Brain pericyte (primary cell): ENCODE measurements at regions not wholly inside any gene's neighbourhood (a gene's known extent, or its start where the extent isn't known, plus 50 kb on each side); places are given as distances from the start of the nearest gene placed in this dataset.
"Not testable (repeated sequence)": the region's sequence is repeated elsewhere in the genome, so short reads cannot be mapped to it uniquely, and the experiment has no call there.

Experiments
- DNase-seq: peaks from one replicate; pipeline ENCODE4 v3.0.0-alpha.2; 2012; ENCODE audit warnings: low read depth, low spot score

- no peak for DNase-seq
Observed at GRCh38 chr6:71602385-71603007, 283.9 kb upstream of the RIMS1 start.

- DNase-seq = no peak
Observed at GRCh38 chr6:71603021-71603420, 283.3 kb upstream of the RIMS1 start.

GRCh38 chr6:71608646-71609045, 277.7 kb upstream of the RIMS1 start:
- no peak for DNase-seq

- DNase-seq = no peak
Observed at GRCh38 chr6:71619836-71620235, 266.5 kb upstream of the RIMS1 start.

- no peak for DNase-seq
Observed at GRCh38 chr6:71621918-71622519, 264.3 kb upstream of the RIMS1 start.

GRCh38 chr6:71642120-71642519, 244.2 kb upstream of the RIMS1 start:
- DNase-seq = no peak

- no peak for DNase-seq
Observed at GRCh38 chr6:71642793-71643192, 243.6 kb upstream of the RIMS1 start.

- no peak for DNase-seq
Observed at GRCh38 chr6:71645299-71645698, 241.1 kb upstream of the RIMS1 start.

- DNase-seq = no peak
Observed at GRCh38 chr6:71649915-71650314, 236.4 kb upstream of the RIMS1 start.

GRCh38 chr6:71651636-71652035, 234.7 kb upstream of the RIMS1 start:
- DNase-seq = no peak

GRCh38 chr6:71656121-71656520, 230.2 kb upstream of the RIMS1 start:
- DNase-seq = no peak

- no peak for DNase-seq
Observed at GRCh38 chr6:71665931-71666330, 220.4 kb upstream of the RIMS1 start.

- no peak for DNase-seq
Observed at GRCh38 chr6:71672876-71673275, 213.5 kb upstream of the RIMS1 start.

- no peak for DNase-seq
Observed at GRCh38 chr6:71675386-71675785, 211.0 kb upstream of the RIMS1 start.

GRCh38 chr6:71676298-71676697, 210.1 kb upstream of the RIMS1 start:
- DNase-seq = no peak

GRCh38 chr6:71678091-71678490, 208.3 kb upstream of the RIMS1 start:
- DNase-seq = no peak

GRCh38 chr6:71681234-71681867, 205.0 kb upstream of the RIMS1 start:
- DNase-seq = no peak

- DNase-seq = not testable (repeated sequence)
Observed at GRCh38 chr6:71686021-71686677, 200.2 kb upstream of the RIMS1 start.

GRCh38 chr6:71698702-71699101, 187.6 kb upstream of the RIMS1 start:
- DNase-seq = no peak

- no peak for DNase-seq
Observed at GRCh38 chr6:71706523-71706922, 179.8 kb upstream of the RIMS1 start.

- DNase-seq = no peak
Observed at GRCh38 chr6:71707059-71707458, 179.3 kb upstream of the RIMS1 start.

GRCh38 chr6:71720705-71721104, 165.6 kb upstream of the RIMS1 start:
- no peak for DNase-seq

- no peak for DNase-seq
Observed at GRCh38 chr6:71721642-71722041, 164.7 kb upstream of the RIMS1 start.
